Nephron (organoid): ENCODE measurements at regions not wholly inside any gene's neighbourhood (a gene's known extent, or its start where the extent isn't known, plus 50 kb on each side); places are given as distances from the start of the nearest gene placed in this dataset.

Experiments
- H3K27ac Mint-ChIP-seq, 3 experiments: 2 replicates each; pipeline ENCODE4 v1.8.0; 2020; ENCODE audit warnings: mixed read lengths in 3 of 3, mild to moderate bottlenecking in 2 of 3, moderate library complexity in 1 of 3
- H3K27me3 Mint-ChIP-seq: 2 replicates; pipeline ENCODE4 v1.8.0; 2021; ENCODE audit warnings: low read depth, mild to moderate bottlenecking, moderate library complexity, mixed read lengths
- H3K36me3 Mint-ChIP-seq: 2 replicates; pipeline ENCODE4 v1.8.0; 2020; ENCODE audit warnings: low read depth, mixed read lengths
- H3K4me1 Mint-ChIP-seq: 2 replicates; pipeline ENCODE4 v1.8.0; 2020; ENCODE audit warnings: mixed read lengths
- H3K4me3 Mint-ChIP-seq, 3 experiments: 2 replicates each; pipeline ENCODE4 v1.8.0; 2020; ENCODE audit warnings: mild to moderate bottlenecking in 3 of 3, mixed read lengths in 3 of 3, moderate library complexity in 2 of 3
- H3K9me3 Mint-ChIP-seq: 2 replicates; pipeline ENCODE4 v1.8.0; 2020; ENCODE audit warnings: mixed read lengths
- TF ChIP-seq, protein P1 (sequence below), 3 experiments: fragments of 200-600 bp; sonication (generic); IDR thresholded peaks; one replicate each; pipeline ENCODE4 v1.5.0; 2021; ENCODE audit warnings: antibody characterized with exemption in 3 of 3; ENCODE audit not compliant: unreplicated experiment in 3 of 3

DNA sequence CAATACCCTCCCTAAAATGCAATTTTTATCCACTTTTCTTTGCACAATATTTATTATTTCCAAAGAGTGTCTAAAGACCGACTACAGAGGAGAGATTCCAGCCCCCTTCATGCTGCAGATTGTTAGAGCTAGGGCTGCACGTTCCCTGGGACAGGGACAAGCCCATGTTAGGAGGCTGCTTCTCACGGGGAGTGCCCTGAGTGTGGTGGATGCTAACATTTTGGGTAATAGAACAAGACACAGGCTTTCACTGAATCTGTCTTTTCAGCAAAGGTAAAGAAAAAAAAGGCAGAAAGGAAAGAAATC lies 125.4 kb downstream of the RIPK4 start:
- peaks cover 8% of the 10 kb centered on the region for H3K27me3 Mint-ChIP-seq
- H3K4me3 Mint-ChIP-seq, result no peak overlapping the region
- peaks cover 13% of the 10 kb centered on the region for H3K4me1 Mint-ChIP-seq
- H3K36me3 Mint-ChIP-seq, result no peaks in the 10 kb centered on the region
- TF ChIP-seq, protein P1, sequence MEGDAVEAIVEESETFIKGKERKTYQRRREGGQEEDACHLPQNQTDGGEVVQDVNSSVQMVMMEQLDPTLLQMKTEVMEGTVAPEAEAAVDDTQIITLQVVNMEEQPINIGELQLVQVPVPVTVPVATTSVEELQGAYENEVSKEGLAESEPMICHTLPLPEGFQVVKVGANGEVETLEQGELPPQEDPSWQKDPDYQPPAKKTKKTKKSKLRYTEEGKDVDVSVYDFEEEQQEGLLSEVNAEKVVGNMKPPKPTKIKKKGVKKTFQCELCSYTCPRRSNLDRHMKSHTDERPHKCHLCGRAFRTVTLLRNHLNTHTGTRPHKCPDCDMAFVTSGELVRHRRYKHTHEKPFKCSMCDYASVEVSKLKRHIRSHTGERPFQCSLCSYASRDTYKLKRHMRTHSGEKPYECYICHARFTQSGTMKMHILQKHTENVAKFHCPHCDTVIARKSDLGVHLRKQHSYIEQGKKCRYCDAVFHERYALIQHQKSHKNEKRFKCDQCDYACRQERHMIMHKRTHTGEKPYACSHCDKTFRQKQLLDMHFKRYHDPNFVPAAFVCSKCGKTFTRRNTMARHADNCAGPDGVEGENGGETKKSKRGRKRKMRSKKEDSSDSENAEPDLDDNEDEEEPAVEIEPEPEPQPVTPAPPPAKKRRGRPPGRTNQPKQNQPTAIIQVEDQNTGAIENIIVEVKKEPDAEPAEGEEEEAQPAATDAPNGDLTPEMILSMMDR (IDR thresholded peaks at IDR 0.05; ENCODE audit: unreplicated experiment in 3 of 3), result no peak
- peaks cover 3% of the 10 kb centered on the region for H3K9me3 Mint-ChIP-seq
- H3K27ac Mint-ChIP-seq, result no peak overlapping the region

DNA sequence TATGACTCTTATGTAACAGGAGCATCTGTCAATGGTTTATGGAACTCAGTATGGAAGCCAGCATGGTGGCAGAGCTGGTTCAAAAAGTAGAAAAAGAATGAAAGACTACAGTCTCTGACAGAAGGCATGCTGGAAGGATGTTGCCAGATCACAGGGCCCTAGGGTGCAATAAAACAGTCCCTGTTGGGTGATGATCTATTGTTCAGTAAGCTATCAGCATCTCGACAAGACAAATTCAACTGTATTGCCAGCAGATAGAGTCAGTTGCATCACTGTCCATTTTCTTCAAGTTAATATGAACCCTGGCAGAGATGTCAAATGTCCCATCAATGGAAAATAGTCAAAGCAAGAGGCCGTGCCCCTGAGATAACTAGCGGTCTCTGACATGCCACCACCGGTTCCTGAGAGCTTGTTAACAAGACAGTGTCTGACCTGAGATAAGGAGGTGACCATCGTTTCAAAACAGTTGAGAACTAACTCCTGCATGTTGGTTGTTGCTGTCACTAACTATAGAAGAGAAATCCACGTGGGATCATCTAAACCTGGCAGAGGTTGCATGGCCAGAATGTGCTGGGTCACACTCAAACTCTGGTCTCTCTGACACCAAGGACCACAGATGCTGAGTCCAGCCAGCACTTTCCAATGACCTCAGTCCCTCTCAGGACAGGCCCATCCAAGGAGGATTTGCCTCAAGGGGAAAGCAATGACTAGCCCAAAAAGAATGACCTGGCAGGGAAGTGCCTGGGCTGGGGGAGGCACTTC lies 125.9 kb downstream of the RIPK4 start:
- Mint-ChIP-seq H3K36me3 (no peaks in the 10 kb centered on the region), H3K4me1 (peaks cover 13% of the 10 kb centered on the region), H3K4me3 (no peak overlapping the region), H3K27ac (no peak overlapping the region), H3K9me3 (peaks cover 3% of the 10 kb centered on the region), H3K27me3 (peaks cover 8% of the 10 kb centered on the region)
- TF ChIP-seq, protein P1 (IDR thresholded peaks at IDR 0.05; ENCODE audit: unreplicated experiment in 3 of 3), result no peak

DNA sequence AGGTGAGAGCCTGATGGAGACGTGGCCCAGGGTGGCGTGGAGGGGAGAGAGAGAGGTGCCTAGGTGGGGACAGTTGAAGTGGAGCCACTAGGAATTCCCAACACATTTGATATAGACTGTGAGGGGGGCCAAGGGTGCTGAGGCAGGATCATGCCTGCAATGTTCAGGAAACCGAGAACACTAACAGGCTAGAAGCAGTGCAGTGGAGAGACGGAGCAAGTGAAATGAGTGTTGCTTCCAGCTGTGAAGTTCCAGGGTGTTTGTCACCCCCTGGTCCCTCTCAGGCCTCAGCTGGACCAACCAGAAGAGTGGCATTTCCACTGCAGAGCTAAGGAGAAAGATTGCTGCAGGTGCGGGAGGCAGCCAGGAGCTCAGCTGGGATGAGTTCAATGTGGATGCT lies 127.1 kb downstream of the RIPK4 start:
- Mint-ChIP-seq H3K36me3 (no peaks in the 10 kb centered on the region), H3K4me1 (peaks cover 13% of the 10 kb centered on the region)

DNA sequence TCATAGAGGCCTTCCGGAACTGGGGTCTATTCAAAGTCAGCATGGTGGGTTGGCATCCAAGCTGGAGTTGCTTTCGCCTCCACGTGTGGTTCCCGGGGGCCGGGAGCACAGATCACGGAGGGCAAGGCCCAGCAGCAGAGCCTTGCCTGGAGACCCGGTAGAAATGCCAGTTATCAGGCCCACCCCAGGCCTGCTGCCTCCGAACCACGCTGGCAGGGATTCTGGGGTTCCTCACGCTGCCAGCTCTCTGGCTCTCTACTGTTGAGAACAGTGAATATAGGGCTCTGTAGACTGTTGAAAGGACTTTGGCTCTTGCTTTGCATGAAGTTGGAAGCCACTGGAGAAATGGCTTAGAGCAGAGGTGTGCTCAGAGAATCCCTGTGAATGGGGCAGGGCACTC lies 127.5 kb downstream of the RIPK4 start:
- H3K27me3 Mint-ChIP-seq, result peaks cover 8% of the 10 kb centered on the region

More for the DNA sequence above, 127.1 kb downstream of the RIPK4 start:
- Mint-ChIP-seq H3K4me3 (no peak overlapping the region), H3K9me3 (peaks cover 3% of the 10 kb centered on the region), H3K27ac (no peak overlapping the region), H3K27me3 (peaks cover 8% of the 10 kb centered on the region)
- TF ChIP-seq, protein P1 (IDR thresholded peaks at IDR 0.05; ENCODE audit: unreplicated experiment in 3 of 3), result no peak

DNA sequence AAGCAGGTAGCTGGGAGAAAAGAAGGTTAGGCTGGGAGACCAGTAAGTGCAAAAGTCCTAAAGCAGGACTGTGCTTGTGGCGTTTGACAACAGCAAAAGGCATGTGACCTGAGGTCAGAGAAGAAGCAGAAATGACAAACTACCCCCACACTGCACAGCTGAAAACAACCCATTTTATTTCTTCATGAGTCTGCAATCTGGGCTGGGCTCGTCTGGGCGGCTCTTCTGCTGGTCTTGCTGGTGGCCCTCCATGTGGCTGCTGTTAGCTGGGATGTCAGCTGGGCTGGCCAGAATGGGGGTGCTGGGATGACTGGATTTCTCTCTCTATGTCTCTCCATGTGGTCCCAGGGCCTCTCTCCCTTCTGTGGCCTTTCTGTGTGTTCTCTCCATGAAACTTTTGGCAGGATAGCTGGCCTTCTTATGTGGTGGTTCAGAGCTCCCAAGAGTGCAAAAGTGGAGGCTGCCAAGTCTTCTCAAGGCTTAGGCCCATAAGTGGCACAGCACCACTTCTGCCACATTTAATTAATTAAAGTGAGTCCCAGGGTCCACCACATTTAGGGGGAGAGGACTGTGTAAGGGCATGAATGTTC lies 128.6 kb downstream of the RIPK4 start:
- no peak overlapping the region for H3K27ac Mint-ChIP-seq
- peaks cover 8% of the 10 kb centered on the region for H3K27me3 Mint-ChIP-seq
- H3K36me3 Mint-ChIP-seq, result no peaks in the 10 kb centered on the region
- TF ChIP-seq, protein P1 (IDR thresholded peaks at IDR 0.05; ENCODE audit: unreplicated experiment in 3 of 3), result no peak
- no peak overlapping the region for H3K4me3 Mint-ChIP-seq
- peaks cover 13% of the 10 kb centered on the region for H3K4me1 Mint-ChIP-seq
- peaks cover 3% of the 10 kb centered on the region for H3K9me3 Mint-ChIP-seq

More for the DNA sequence above, 127.5 kb downstream of the RIPK4 start:
- TF ChIP-seq, protein P1 (IDR thresholded peaks at IDR 0.05; ENCODE audit: unreplicated experiment in 3 of 3), result no peak
- Mint-ChIP-seq H3K27ac (no peak overlapping the region), H3K9me3 (peaks cover 3% of the 10 kb centered on the region), H3K4me3 (no peak overlapping the region), H3K4me1 (peaks cover 13% of the 10 kb centered on the region), H3K36me3 (no peaks in the 10 kb centered on the region)
